K562 (cell line): ENCODE measurements at regions not wholly inside any gene's neighbourhood (a gene's known extent, or its start where the extent isn't known, plus 50 kb on each side); places are given as distances from the start of the nearest gene placed in this dataset.

Experiments
- ARID3B ChIP-seq: fragments of 250-450 bp; sonication (Bioruptor Pico); IDR thresholded peaks from 2 replicates; pipeline ENCODE4 v1.4.0; 2020; ENCODE audit warnings: borderline replicate concordance
- BHLHE40 ChIP-seq: IDR thresholded peaks from 2 replicates; pipeline ENCODE4 v1.6.1; 2011; ENCODE audit warnings: low read length, improper control_type of control experiment
- CBFA2T2 ChIP-seq: fragments of 450-650 bp; conservative IDR thresholded peaks from 2 replicates; pipeline ENCODE4 v1.6.1; 2017; ENCODE audit warnings: mild to moderate bottlenecking
- CBX3 ChIP-seq, 2 experiments: IDR thresholded peaks; 1 replicate in 1 of 2; 2 replicates in 1 of 2; pipeline ENCODE4 v1.6.1; 2012; ENCODE audit warnings: inconsistent platforms in 2 of 2, low read length in 2 of 2, borderline replicate concordance in 1 of 2, control low read depth in 1 of 2
- CHD4 ChIP-seq: fragments of 200-600 bp; sonication (generic); IDR thresholded peaks from 3 replicates; pipeline ENCODE4 v1.6.1; 2012; ENCODE audit warnings: low read depth, mild to moderate bottlenecking, mixed read lengths, low read length, inconsistent platforms; ENCODE audit not compliant: insufficient read depth, insufficient replicate concordance, poor library complexity, severe bottlenecking
- CREB1 ChIP-seq, 2 experiments: sonication (generic) in 1 of 2; formaldehyde crosslinking in 1 of 2; IDR thresholded peaks; 2 replicates each; pipeline versions ENCODE4 v1.6.1 to v1.8.0; 2012 to 2022; ENCODE audit warnings: inconsistent platforms in 1 of 2, mild to moderate bottlenecking in 1 of 2, missing genetic modification reagents in 1 of 2, moderate library complexity in 1 of 2
- DACH1 ChIP-seq: fragments of 450-650 bp; IDR thresholded peaks from 2 replicates; pipeline ENCODE4 v1.6.1; 2018; ENCODE audit not compliant: partially characterized antibody
- EGR1 ChIP-seq: fragments of 450-650 bp; conservative IDR thresholded peaks from 2 replicates; pipeline ENCODE4 v1.6.1; 2017; ENCODE audit warnings: mild to moderate bottlenecking
- FOSL1 ChIP-seq: fragments of 200-800 bp; sonication (Bioruptor generic); conservative IDR thresholded peaks from 2 replicates; pipeline ENCODE4 v1.6.1; 2016; ENCODE audit warnings: missing genetic modification characterization, missing compliant biosample characterization
- HDAC6 ChIP-seq: IDR thresholded peaks from 2 replicates; pipeline ENCODE4 v1.6.1; 2012; ENCODE audit warnings: low read depth, mild to moderate bottlenecking, control low read depth, inconsistent platforms, low read length, moderate library complexity
- JUNB ChIP-seq: fragments of 450-650 bp; formaldehyde crosslinking; conservative IDR thresholded peaks from 2 replicates; pipeline ENCODE4 v1.4.0; 2020; ENCODE audit warnings: mild to moderate bottlenecking
- JUND ChIP-seq, 2 experiments: IDR thresholded peaks; 2 replicates in 1 of 2; 3 replicates in 1 of 2; pipeline ENCODE4 v1.6.1; 2011; ENCODE audit warnings: borderline replicate concordance in 2 of 2, low read depth in 2 of 2, low read length in 2 of 2, improper control_type of control experiment in 1 of 2, missing biosample characterization in 1 of 2, missing genetic modification characterization in 1 of 2, missing genetic modification reagents in 1 of 2
- KDM1A ChIP-seq, 2 experiments: fragments of 450-650 bp; IDR thresholded peaks; 2 replicates each; pipeline ENCODE4 v1.6.1; 2016; ENCODE audit warnings: mild to moderate bottlenecking in 2 of 2
- MAX ChIP-seq: sonication (generic); formaldehyde crosslinking; IDR thresholded peaks from 2 replicates; pipeline ENCODE4 v1.9.0; 2022; ENCODE audit warnings: mild to moderate bottlenecking, missing genetic modification reagents
- MAZ ChIP-seq, 2 experiments: fragments of 450-650 bp in 1 of 2; sonication (generic) in 1 of 2; formaldehyde crosslinking; IDR thresholded peaks in 1 of 2; conservative IDR thresholded peaks in 1 of 2; 2 replicates each; pipeline versions ENCODE4 v1.4.0 to v1.5.0; 2020; ENCODE audit warnings: mild to moderate bottlenecking in 1 of 2, missing genetic modification reagents in 1 of 2
- MCM7 ChIP-seq, 2 experiments: fragments of 450-650 bp; IDR thresholded peaks; 2 replicates each; pipeline ENCODE4 v1.6.1; 2016 to 2018
- PML ChIP-seq: IDR thresholded peaks from 2 replicates; pipeline ENCODE4 v1.6.1; 2012; ENCODE audit warnings: low read length, inconsistent platforms
- PURB ChIP-seq: sonication (generic); formaldehyde crosslinking; IDR thresholded peaks from 2 replicates; pipeline ENCODE4 v1.9.0; 2021; ENCODE audit warnings: low read depth, mild to moderate bottlenecking, missing genetic modification reagents
- RFX7 ChIP-seq: fragments of 250-450 bp; sonication (Bioruptor Pico); IDR thresholded peaks from 2 replicates; pipeline ENCODE4 v1.5.1; 2021; ENCODE audit warnings: mild to moderate bottlenecking
- RUNX1 ChIP-seq: sonication (generic); IDR thresholded peaks from 2 replicates; pipeline ENCODE4 v1.6.1; 2016; ENCODE audit warnings: antibody characterized with exemption, low read depth
- STAT5A ChIP-seq: IDR thresholded peaks from 2 replicates; pipeline ENCODE4 v1.6.1; 2012; ENCODE audit warnings: low read length, inconsistent platforms, borderline replicate concordance
- TCF3 ChIP-seq: sonication (generic); formaldehyde crosslinking; IDR thresholded peaks from 2 replicates; pipeline ENCODE4 v1.4.0; 2020; ENCODE audit warnings: mild to moderate bottlenecking, missing genetic modification reagents
- ZBTB7A ChIP-seq: IDR thresholded peaks from 2 replicates; pipeline ENCODE4 v1.6.1; 2011; ENCODE audit warnings: low read depth, mild to moderate bottlenecking, low read length, moderate library complexity, borderline replicate concordance; ENCODE audit not compliant: control insufficient read depth
- ZNF696 ChIP-seq: fragments of 250-450 bp; sonication (Bioruptor Pico); conservative IDR thresholded peaks from 2 replicates; pipeline ENCODE4 v1.4.0; 2020; ENCODE audit warnings: mild to moderate bottlenecking, moderate library complexity
- TF ChIP-seq, protein P1 (sequence below): sonication (generic); IDR thresholded peaks from 2 replicates; pipeline ENCODE4 v1.6.1; 2016

GRCh38 chr5:135246923-135247795, 151.9 kb downstream of the MACROH2A1 start (continued):
- peak; percentile 58; the same call in 1 of the 2 replicates for TF ChIP-seq ZBTB7A
- TF ChIP-seq EGR1, result peak; percentile 21; the same call in 1 of the 2 replicates
- TF ChIP-seq PURB, result no peak
- TF ChIP-seq BHLHE40, result peak; percentile 49
- peak; percentile 70 for TF ChIP-seq CBFA2T2
- peak; percentile 98 for TF ChIP-seq FOSL1 (tag)
- peak; percentile 93 to 95 for TF ChIP-seq KDM1A (IDR thresholded peaks at IDR 0.05)
- TF ChIP-seq ARID3B (CRISPR knock-in tag), result no peak
- TF ChIP-seq CHD4, result no peak
- TF ChIP-seq CREB1 (IDR thresholded peaks at IDR 0.05), result peak; percentile 52; the same call in 1 of the 2 replicates
- TF ChIP-seq CREB1 (CRISPR knock-in tag; IDR thresholded peaks at IDR 0.05), result no peak
- TF ChIP-seq JUND (IDR thresholded peaks at IDR 0.05; ENCODE audit: borderline replicate concordance, low read depth, low read length), result peak; percentile 96
- TF ChIP-seq JUND (tag; IDR thresholded peaks at IDR 0.05; ENCODE audit: borderline replicate concordance, low read depth, low read length), result peak; percentile 87; the same call in 1 of the 3 replicates
- TF ChIP-seq TCF3, result peak; percentile 69
- no peak for TF ChIP-seq HDAC6
- no peak for TF ChIP-seq ZNF696 (CRISPR knock-in tag)
- TF ChIP-seq RUNX1, result no peak
- TF ChIP-seq CBX3 (IDR thresholded peaks at IDR 0.05; ENCODE audit: borderline replicate concordance in 1 of 2, low read length in 2 of 2), result no peak
- TF ChIP-seq MAZ (CRISPR knock-in tag; conservative IDR thresholded peaks at IDR 0.05 in 1 of 2, IDR thresholded peaks at IDR 0.05 in 1 of 2), result 0 out of 4 replicates have a peak, but pooled peaks of 1 of the 2 experiments have one; percentile 7
- peak; percentile 59; the same call in 1 of the 2 replicates for TF ChIP-seq JUNB (CRISPR knock-in tag)
- no peak for TF ChIP-seq RFX7
- peak; percentile 41 for TF ChIP-seq DACH1
- TF ChIP-seq, protein P1, sequence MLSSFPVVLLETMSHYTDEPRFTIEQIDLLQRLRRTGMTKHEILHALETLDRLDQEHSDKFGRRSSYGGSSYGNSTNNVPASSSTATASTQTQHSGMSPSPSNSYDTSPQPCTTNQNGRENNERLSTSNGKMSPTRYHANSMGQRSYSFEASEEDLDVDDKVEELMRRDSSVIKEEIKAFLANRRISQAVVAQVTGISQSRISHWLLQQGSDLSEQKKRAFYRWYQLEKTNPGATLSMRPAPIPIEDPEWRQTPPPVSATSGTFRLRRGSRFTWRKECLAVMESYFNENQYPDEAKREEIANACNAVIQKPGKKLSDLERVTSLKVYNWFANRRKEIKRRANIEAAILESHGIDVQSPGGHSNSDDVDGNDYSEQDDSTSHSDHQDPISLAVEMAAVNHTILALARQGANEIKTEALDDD, result peak; percentile 13; the same call in 1 of the 2 replicates
- no peak for TF ChIP-seq MAX (CRISPR knock-in tag)
- no peak for TF ChIP-seq MCM7 (IDR thresholded peaks at IDR 0.05)
- peak; percentile 38; the same call in 1 of the 2 replicates for TF ChIP-seq STAT5A
- TF ChIP-seq PML, result 0 out of 2 replicates have a peak, but pooled peaks have one; percentile 24
